Activated CD4-positive, alpha-beta T cell treated with anti-CD3 and anti-CD28 coated beads, Interleukin-2, amount 10 ng/mL, durations not matched to agents 7 days and 5 days (primary cell): ENCODE measurements at regions not wholly inside any gene's neighbourhood (a gene's known extent, or its start where the extent isn't known, plus 50 kb on each side); places are given as distances from the start of the nearest gene placed in this dataset.
"Not testable (repeated sequence)": the region's sequence is repeated elsewhere in the genome, so short reads cannot be mapped to it uniquely, and the experiment has no call there.

Experiments used
- CTCF ChIA-PET: fragments of 350-600 bp; sonication (Branson Sonifier 250); formaldehyde crosslinking; loops from one replicate; lab custom pipeline; 2021; ENCODE audit warnings: antibody characterized with exemption; lab: Charles Lee
- POLR2A ChIA-PET: fragments of 350-600 bp; sonication (Branson Sonifier 250); formaldehyde crosslinking; loops from one replicate; lab custom pipeline; 2021; ENCODE audit warnings: antibody characterized with exemption; lab: Charles Lee
- DNase-seq: peaks from one replicate; pipeline ENCODE4 v3.0.0-alpha.2; 2020
- H3K27ac Mint-ChIP-seq: one replicate; pipeline ENCODE4 v1.8.0; 2021; ENCODE audit warnings: mild to moderate bottlenecking, moderate library complexity, mixed read lengths
- H3K27me3 Mint-ChIP-seq: one replicate; pipeline ENCODE4 v1.8.0; 2021; ENCODE audit warnings: mixed read lengths
- H3K36me3 Mint-ChIP-seq: one replicate; pipeline ENCODE4 v1.8.0; 2021; ENCODE audit warnings: low read depth, mixed read lengths
- H3K4me1 Mint-ChIP-seq: one replicate; pipeline ENCODE4 v1.8.0; 2021; ENCODE audit warnings: mixed read lengths
- H3K4me3 Mint-ChIP-seq: one replicate; pipeline ENCODE4 v1.8.0; 2021; ENCODE audit warnings: mild to moderate bottlenecking, moderate library complexity, mixed read lengths
- H3K9me3 Mint-ChIP-seq: one replicate; pipeline ENCODE4 v1.8.0; 2021; ENCODE audit warnings: mixed read lengths

GRCh38 chr7:51929818-51930217 is 613.2 kb upstream of the COBL start:
- H3K4me3 Mint-ChIP-seq = no peak overlapping the region
- ChIA-PET CTCF (no interaction called here), POLR2A (no interaction called here)
- no peak for DNase-seq
- H3K27me3 Mint-ChIP-seq = no peaks in the 10 kb centered on the region
- no peak overlapping the region for H3K27ac Mint-ChIP-seq
- no peaks in the 10 kb centered on the region for H3K4me1 Mint-ChIP-seq
- peaks cover 10% of the 10 kb centered on the region for H3K9me3 Mint-ChIP-seq
- H3K36me3 Mint-ChIP-seq = no peaks in the 10 kb centered on the region

GRCh38 chr7:51927738-51928137 is 611.1 kb upstream of the COBL start:
- H3K36me3 Mint-ChIP-seq = no peaks in the 10 kb centered on the region
- ChIA-PET POLR2A (no interaction called here), CTCF (no interaction called here)
- no peak overlapping the region for H3K4me3 Mint-ChIP-seq
- no peak overlapping the region for H3K27ac Mint-ChIP-seq
- no peaks in the 10 kb centered on the region for H3K27me3 Mint-ChIP-seq
- no peaks in the 10 kb centered on the region for H3K4me1 Mint-ChIP-seq
- peaks cover 20% of the 10 kb centered on the region for H3K9me3 Mint-ChIP-seq
- no peak for DNase-seq

DNA sequence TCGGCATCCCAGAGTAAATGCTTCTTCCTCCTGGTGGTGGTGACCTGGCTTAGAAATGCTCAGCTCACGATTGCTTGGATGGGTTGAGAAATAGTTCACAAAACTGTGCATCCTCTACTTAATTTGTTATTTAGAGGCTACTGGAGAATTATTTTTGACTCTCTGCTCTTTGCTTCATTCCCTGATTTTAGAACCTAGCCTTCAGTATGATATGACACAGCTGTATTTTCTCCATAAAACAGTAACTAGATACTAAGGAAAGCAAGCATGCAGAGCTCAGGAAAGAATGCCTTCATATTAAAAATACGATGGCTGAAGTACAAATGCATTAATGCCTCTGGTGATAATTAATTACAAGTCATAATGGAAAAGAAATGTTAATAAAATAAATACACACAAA is 602.0 kb upstream of the COBL start:
- ChIA-PET POLR2A (no interaction called here), CTCF (no interaction called here)
- Mint-ChIP-seq H3K36me3 (no peaks in the 10 kb centered on the region), H3K27ac (no peak overlapping the region), H3K27me3 (no peaks in the 10 kb centered on the region), H3K4me3 (no peak overlapping the region), H3K4me1 (no peaks in the 10 kb centered on the region), H3K9me3 (peaks cover 19% of the 10 kb centered on the region)
- DNase-seq = no peak

- no peak for DNase-seq
- Mint-ChIP-seq H3K4me3 (no peak overlapping the region), H3K27me3 (no peaks in the 10 kb centered on the region), H3K4me1 (no peaks in the 10 kb centered on the region), H3K27ac (no peak overlapping the region), H3K36me3 (no peaks in the 10 kb centered on the region), H3K9me3 (peaks cover 7% of the 10 kb centered on the region)
- CTCF ChIA-PET = no interaction called here
- POLR2A ChIA-PET = no interaction called here
Observed at GRCh38 chr7:51901489-51901840, 584.9 kb upstream of the COBL start.

- not testable (repeated sequence) for H3K4me3 Mint-ChIP-seq
Observed at GRCh38 chr7:51900755-51901488, 584.3 kb upstream of the COBL start.

DNA sequence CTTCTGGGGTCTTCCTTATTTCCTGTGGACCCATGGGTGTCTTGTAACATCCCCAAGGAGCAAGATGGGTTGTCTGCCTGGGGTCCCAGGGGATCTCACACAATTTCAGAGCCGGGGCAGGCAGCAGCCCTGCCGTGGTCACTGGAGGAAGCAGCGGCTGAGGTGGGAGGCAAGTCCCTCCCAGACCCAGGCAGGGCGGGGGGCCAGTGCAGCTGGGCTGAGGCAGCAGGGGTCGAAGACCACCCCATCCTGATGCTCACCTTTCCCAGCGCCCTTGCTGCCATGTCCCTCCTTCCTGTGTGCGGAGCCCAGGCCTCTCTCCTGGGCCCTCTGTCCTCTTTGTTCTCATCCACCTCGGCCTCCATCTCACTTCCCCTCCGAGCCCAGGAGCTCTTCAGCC is 583.0 kb upstream of the COBL start:
- ChIA-PET POLR2A (no interaction called here), CTCF (no interaction called here)
- no peak overlapping the region for H3K4me3 Mint-ChIP-seq
- H3K9me3 Mint-ChIP-seq = peaks cover 7% of the 10 kb centered on the region
- DNase-seq = no peak
- H3K27me3 Mint-ChIP-seq = no peaks in the 10 kb centered on the region
- no peaks in the 10 kb centered on the region for H3K36me3 Mint-ChIP-seq
- no peaks in the 10 kb centered on the region for H3K4me1 Mint-ChIP-seq
- no peak overlapping the region for H3K27ac Mint-ChIP-seq

More at GRCh38 chr7:51900755-51901488, 584.3 kb upstream of the COBL start:
- CTCF ChIA-PET, H3K9me3 Mint-ChIP-seq, H3K27ac Mint-ChIP-seq, H3K27me3 Mint-ChIP-seq, H3K36me3 Mint-ChIP-seq, H3K4me1 Mint-ChIP-seq, DNase-seq, POLR2A ChIA-PET: not testable (repeated sequence)

DNA sequence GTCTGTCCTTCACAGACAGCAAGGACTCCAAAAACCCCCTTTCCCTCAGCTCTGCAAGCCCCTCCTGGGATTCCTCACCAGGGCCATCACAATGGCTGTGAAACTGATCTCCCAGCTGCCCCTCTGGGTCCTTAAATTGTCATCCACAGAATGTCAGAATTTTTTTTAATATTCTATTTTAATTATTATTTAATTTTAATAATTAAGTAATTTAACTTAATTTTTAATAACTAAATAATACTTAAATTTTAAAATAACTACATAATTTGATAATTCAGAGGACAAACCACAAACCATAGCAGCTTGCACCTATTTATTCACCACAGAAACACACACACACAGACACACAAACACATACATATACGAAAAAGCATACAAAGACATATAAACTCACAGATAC is 565.8 kb upstream of the COBL start:
- Mint-ChIP-seq H3K27ac (no peak overlapping the region), H3K36me3 (no peaks in the 10 kb centered on the region), H3K9me3 (peaks cover 2% of the 10 kb centered on the region), H3K27me3 (no peaks in the 10 kb centered on the region), H3K4me1 (no peaks in the 10 kb centered on the region), H3K4me3 (no peak overlapping the region)
- ChIA-PET CTCF (no interaction called here), POLR2A (no interaction called here)
- no peak for DNase-seq

- Mint-ChIP-seq H3K4me1 (no peaks in the 10 kb centered on the region), H3K27ac (no peak overlapping the region), H3K36me3 (no peaks in the 10 kb centered on the region), H3K4me3 (no peak overlapping the region), H3K27me3 (no peaks in the 10 kb centered on the region), H3K9me3 (peaks cover 2% of the 10 kb centered on the region)
- POLR2A ChIA-PET = no interaction called here
- CTCF ChIA-PET = no interaction called here
- no peak for DNase-seq
Observed at GRCh38 chr7:51881309-51881708, 564.7 kb upstream of the COBL start.

DNA sequence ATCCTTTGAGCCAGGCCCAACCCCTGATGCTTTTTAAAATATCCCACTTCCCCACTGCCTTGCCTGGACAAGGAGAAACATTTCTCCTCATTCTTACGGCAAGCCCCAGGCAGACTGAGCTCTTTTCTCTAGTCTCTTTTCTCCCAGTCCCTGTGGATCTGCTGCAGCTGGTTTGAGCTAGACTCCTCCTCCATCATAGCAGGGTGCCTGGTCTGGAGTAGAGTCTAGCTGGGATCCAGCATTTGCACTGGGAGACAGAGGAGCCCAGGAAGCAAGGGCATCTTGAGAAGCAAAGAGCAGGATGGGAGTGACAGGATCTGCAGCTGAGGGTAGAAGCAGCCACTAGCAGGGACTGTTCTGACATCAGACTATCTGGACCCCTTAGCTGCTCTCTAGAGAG is 562.3 kb upstream of the COBL start:
- H3K4me1 Mint-ChIP-seq = no peaks in the 10 kb centered on the region
- H3K9me3 Mint-ChIP-seq = peaks cover 2% of the 10 kb centered on the region
- ChIA-PET CTCF (no interaction called here), POLR2A (no interaction called here)
- H3K36me3 Mint-ChIP-seq = no peaks in the 10 kb centered on the region
- no peak overlapping the region for H3K4me3 Mint-ChIP-seq
- no peak for DNase-seq
- no peaks in the 10 kb centered on the region for H3K27me3 Mint-ChIP-seq
- no peak overlapping the region for H3K27ac Mint-ChIP-seq

- DNase-seq = no peak
- Mint-ChIP-seq H3K27me3 (no peaks in the 10 kb centered on the region), H3K4me3 (no peak overlapping the region), H3K36me3 (no peaks in the 10 kb centered on the region), H3K9me3 (peaks cover 3% of the 10 kb centered on the region), H3K4me1 (no peaks in the 10 kb centered on the region), H3K27ac (no peak overlapping the region)
- ChIA-PET POLR2A (no interaction called here), CTCF (no interaction called here)
Observed at GRCh38 chr7:51869452-51869851, 552.8 kb upstream of the COBL start.

DNA sequence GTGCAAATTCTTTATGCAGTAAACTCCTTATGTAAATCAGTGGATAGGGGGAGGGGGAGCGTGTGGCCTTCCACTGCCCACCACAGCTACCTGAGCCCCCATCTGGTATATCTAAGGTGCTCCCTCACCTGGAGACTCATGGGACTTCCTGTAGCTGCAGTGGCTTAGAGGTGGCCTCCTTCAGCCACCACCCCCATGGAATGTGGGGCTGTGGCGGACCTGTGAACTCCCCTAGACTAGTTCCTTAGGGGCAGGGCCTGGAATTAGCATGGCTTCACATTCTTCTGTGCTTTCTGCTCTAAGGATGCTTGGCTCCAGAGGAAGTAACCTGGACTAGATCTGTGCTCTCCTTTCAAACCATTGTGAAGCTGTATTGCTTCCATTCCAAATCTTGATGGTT is 550.5 kb upstream of the COBL start:
- Mint-ChIP-seq H3K9me3 (no peaks in the 10 kb centered on the region), H3K4me1 (no peaks in the 10 kb centered on the region), H3K27me3 (no peaks in the 10 kb centered on the region), H3K4me3 (no peak overlapping the region), H3K36me3 (no peaks in the 10 kb centered on the region), H3K27ac (no peak overlapping the region)
- POLR2A ChIA-PET = no interaction called here
- CTCF ChIA-PET = no interaction called here
- no peak for DNase-seq

- no peaks in the 10 kb centered on the region for H3K27me3 Mint-ChIP-seq
- ChIA-PET POLR2A (no interaction called here), CTCF (no interaction called here)
- no peaks in the 10 kb centered on the region for H3K4me1 Mint-ChIP-seq
- H3K9me3 Mint-ChIP-seq = no peaks in the 10 kb centered on the region
- no peak overlapping the region for H3K27ac Mint-ChIP-seq
- H3K36me3 Mint-ChIP-seq = no peaks in the 10 kb centered on the region
- H3K4me3 Mint-ChIP-seq = no peak overlapping the region
- DNase-seq = no peak
Observed at GRCh38 chr7:51860305-51860704, 543.7 kb upstream of the COBL start.

DNA sequence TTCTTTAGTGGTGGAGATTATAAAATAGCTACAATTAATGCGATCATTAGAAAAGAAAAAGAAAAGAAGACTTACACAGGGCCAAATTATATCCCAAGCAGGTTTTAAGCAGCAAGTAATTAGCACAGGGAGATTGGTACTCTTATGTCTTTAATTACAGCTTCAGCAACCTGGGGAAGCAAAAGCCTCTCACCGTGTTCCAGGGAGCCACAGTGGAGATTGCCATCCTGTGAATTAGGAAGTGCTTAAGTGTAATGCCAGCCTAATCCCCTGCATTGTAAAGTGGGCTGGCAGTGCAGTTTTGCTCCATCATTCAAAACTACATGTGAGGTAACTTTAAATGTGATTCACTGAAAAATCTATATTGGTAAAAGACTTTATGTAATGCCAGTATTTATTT is 533.5 kb upstream of the COBL start:
- Mint-ChIP-seq H3K4me1 (no peaks in the 10 kb centered on the region), H3K4me3 (no peak overlapping the region), H3K27me3 (no peaks in the 10 kb centered on the region), H3K9me3 (no peaks in the 10 kb centered on the region), H3K27ac (no peak overlapping the region), H3K36me3 (no peaks in the 10 kb centered on the region)
- ChIA-PET POLR2A (no interaction called here), CTCF (no interaction called here)
- no peak for DNase-seq

- no peaks in the 10 kb centered on the region for H3K36me3 Mint-ChIP-seq
Observed at GRCh38 chr7:51847461-51848134, 531.0 kb upstream of the COBL start.

More at GRCh38 chr7:51847461-51848134, 531.0 kb upstream of the COBL start:
- H3K27me3 Mint-ChIP-seq = no peaks in the 10 kb centered on the region
- no peak overlapping the region for H3K27ac Mint-ChIP-seq
- POLR2A ChIA-PET = no interaction called here
- H3K9me3 Mint-ChIP-seq = peaks cover 4% of the 10 kb centered on the region
- DNase-seq = no peak
- H3K4me1 Mint-ChIP-seq = no peaks in the 10 kb centered on the region
- CTCF ChIA-PET = interaction anchor here (0.5 kb wide), 1 partner anchor 1136 kb away, joined by 3 read pairs; no protein-coding TSS in a partner anchor
- no peak overlapping the region for H3K4me3 Mint-ChIP-seq
